HG03342 (cell line): ENCODE measurements at regions not wholly inside any gene's neighbourhood (a gene's known extent, or its start where the extent isn't known, plus 50 kb on each side); places are given as distances from the start of the nearest gene placed in this dataset.

Experiments used
- ATAC-seq: cut with Tn5 transposase; IDR thresholded peaks from one replicate; pipeline ENCODE4 v1.9.1; 2021; ENCODE audit warnings: mild to moderate bottlenecking, moderate library complexity; ENCODE audit not compliant: unreplicated experiment

GRCh38 chr2:15038366-15039364, 406.1 kb downstream of the LRATD1 start:
- ATAC-seq = no peak

- ATAC-seq = no peak
Observed at GRCh38 chr2:15040429-15041084, 408.0 kb downstream of the LRATD1 start.

DNA sequence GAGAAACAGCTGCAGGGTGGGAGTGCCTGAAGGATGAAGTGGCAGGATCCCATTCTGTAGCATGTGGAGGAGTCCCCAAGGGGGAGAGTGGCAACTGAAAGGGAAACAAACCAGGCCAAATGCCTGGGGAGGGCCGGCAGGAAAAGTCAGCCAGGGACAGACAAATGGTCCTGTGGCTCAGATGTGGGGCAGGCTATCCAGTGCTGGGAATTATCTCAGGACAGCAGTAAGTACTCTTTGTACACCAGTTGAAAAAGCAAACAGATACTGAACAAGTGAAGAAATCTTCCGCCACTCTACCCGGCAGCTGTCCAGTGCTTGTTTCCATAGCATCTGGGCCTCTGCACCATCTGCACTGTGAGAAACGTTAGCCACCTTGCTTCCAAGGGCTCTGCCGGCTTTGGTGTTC, 408.9 kb downstream of the LRATD1 start:
- no peak for ATAC-seq

GRCh38 chr2:15042801-15043217, 410.3 kb downstream of the LRATD1 start:
- no peak for ATAC-seq

- no peak for ATAC-seq
Observed at GRCh38 chr2:15043336-15044058, 411.0 kb downstream of the LRATD1 start.

DNA sequence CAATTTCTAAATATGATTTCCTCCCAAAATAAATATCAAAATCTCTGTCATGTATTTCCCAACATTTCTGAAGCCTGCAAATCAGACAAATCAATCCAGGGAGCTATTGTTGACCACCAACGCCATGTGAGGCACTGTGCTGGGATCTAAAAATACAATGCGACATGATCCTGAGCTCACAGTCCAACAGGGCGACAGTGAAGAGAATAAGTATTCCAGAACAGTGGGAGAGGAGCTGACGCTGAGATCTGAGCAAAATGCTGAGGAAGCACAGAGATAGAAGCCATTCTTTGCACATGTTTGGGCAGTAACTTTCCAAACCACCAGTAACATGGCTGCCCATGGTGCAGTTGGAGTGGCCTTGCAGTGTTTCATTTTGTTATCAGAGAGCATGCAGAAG, 412.5 kb downstream of the LRATD1 start:
- no peak for ATAC-seq

GRCh38 chr2:15047184-15047583, 414.7 kb downstream of the LRATD1 start:
- ATAC-seq = no peak

- no peak for ATAC-seq
Observed at GRCh38 chr2:15048000-15048399, 415.5 kb downstream of the LRATD1 start.

DNA sequence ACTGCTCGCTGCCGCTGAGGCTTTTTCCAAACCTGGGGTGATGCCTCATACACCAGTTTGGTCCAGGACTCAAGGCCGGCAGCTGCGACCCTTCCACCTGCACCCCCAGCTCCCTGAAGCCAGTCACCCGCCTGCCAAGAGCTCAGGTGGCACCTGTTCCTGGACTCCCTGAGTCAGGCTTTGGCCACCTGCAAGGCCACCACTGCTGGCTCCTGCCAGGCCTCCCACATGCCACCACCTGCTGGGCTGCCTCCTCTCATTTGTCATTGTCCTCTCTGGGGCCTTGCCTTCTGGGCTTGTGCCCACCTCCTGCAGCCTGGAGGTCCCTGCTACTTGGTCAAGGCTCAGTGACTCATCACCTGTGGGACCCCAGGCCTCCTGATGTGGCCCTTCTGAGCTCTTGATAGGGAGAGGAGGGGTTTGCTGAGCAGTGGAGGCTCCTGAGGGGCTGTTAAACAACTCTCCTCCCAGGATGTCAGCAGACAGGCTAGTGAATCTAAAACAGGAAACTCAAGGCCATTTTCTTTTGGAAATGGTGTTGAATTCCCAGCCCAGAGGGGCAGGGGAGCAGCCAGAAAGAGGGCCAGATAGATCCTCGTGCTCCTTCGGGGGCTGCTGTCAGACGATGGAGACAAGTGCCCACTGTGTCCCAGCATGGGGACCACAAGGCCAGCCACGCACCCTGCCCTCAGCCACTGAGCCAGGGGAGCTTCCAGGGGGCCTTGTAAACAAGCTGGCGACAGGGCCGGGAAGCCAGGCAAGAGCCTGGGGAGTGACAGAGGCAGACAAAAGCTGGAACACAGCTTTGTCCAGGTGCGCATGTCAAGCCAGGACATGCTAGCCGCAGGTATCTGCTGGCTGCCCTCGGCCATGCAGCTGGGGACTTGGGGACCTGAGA, 416.8 kb downstream of the LRATD1 start:
- ATAC-seq = no peak

DNA sequence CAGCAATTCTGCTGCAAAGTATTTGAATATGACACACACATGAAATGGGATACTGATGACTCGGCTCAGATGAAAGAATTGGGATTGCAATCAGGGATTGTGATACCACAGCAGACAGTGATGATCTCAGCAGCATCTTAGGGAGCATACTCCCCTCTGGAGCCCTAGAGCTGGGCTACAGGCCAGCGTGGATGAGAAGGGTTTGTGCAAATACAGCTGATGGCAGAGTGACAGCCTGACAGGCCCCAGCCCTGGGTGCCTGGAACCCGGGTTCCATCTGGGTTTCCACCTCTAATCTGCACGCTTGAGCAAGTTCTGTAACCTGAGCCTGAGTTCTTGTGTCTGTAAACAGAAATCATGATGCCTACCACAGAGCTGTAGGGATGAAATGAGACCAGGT, 418.0 kb downstream of the LRATD1 start:
- ATAC-seq = no peak

GRCh38 chr2:15053542-15053941, 421.0 kb downstream of the LRATD1 start:
- no peak for ATAC-seq

DNA sequence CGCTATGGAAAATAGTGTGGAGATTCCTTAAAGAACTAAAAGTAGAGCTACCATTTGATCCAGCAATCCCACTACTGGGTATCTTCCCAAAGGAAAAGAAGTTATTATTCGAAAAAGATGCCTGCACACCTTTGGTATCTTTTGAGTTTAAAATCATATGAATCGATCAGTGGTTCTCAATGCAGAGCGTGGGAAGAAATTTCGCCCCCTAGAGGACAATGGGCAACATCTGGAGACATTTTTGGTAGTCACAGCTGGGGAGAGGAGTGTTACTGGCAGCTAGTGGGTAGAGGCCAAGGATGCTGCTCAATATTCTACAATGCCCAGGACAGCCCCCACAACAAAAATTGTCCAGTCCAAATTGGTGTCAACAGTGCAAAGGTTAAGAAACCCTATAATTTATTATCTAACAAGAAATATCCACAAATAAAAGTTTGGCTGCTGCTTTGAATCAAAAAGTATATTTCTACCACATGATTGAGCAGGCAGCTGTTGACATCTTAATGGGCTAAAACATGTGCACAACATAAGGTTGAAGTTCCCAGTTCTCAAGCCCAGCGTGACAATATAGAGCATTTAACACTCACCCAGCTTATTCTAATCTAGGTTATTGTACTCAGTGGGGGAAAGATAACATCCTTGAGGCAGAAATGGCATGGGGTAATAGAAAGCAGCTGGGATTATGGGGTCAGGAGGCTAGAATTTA, 425.7 kb downstream of the LRATD1 start:
- peak; percentile 63 for ATAC-seq

- ATAC-seq = no peak
Observed at GRCh38 chr2:15058721-15059157, 426.2 kb downstream of the LRATD1 start.

DNA sequence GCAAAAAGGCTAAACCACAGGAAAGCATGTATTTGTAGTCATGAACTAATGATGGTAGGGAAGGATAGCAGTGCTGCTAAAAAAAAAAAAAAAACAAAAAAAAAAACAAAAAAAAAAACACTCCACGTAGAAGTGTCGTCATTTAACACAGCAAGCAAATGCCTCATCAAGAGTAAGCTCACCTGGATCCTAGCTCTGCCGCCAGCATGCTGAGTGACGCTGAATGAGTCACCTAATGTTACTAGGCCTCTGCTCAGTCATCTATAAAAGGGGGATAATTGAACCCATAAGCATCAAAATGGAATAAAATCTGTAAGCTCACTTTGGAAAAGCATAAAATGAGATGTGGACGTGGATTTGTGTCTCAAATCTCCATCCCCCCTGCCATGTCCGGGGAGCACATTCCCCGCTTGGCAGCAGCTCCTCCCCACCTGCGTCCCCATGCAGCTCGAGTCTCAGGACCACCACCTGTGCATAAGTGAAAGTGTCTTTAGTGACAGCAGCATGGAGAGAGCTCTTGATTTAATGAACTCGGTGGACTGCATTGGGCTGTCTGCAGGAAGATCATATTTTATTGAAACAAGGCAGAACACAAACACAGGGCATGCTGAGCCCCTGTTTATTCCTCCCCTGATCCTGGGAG, 427.5 kb downstream of the LRATD1 start:
- no peak for ATAC-seq

- no peak for ATAC-seq
Observed at GRCh38 chr2:15061268-15061667, 428.8 kb downstream of the LRATD1 start.

GRCh38 chr2:15066138-15066537, 433.6 kb downstream of the LRATD1 start:
- no peak for ATAC-seq

DNA sequence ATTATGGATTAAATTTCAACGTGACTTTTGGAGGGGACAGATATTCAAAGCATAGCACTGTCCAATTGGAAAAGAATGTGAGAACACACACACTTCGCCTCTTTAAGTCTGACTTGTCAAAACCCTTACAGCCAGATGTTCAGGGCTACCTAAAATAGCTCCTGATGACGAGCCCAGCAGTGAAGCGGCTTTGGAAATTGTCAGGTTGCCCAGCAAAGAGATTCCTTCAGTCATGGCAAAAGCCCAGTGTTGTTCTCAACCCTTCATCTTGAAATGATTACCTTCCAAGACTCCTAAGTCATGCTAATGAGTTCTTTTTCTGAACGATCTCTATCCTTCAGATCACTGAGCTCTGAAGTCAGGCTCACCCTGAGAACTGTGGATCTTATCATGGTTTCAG, 436.6 kb downstream of the LRATD1 start:
- ATAC-seq = no peak

- no peak for ATAC-seq
Observed at GRCh38 chr2:15072836-15073235, 440.3 kb downstream of the LRATD1 start.

GRCh38 chr2:15073664-15074063, 441.1 kb downstream of the LRATD1 start:
- no peak for ATAC-seq
